GM23248 (cell line): ENCODE measurements at regions not wholly inside any gene's neighbourhood (a gene's known extent, or its start where the extent isn't known, plus 50 kb on each side); places are given as distances from the start of the nearest gene placed in this dataset.

Source experiments
- DNase-seq: peaks from one replicate; pipeline ENCODE4 v3.0.0-alpha.2; 2015
- H2AFZ ChIP-seq: fragments of 200-600 bp; sonication (generic); 2 replicates; pipeline ENCODE4 v1.6.1; 2016; ENCODE audit warnings: antibody characterized with exemption
- H3F3A ChIP-seq: fragments of 200-600 bp; sonication (generic); 2 replicates; pipeline ENCODE4 v1.6.1; 2016; ENCODE audit warnings: mild to moderate bottlenecking, antibody characterized with exemption, mixed run types; ENCODE audit not compliant: insufficient read depth
- H3K27ac ChIP-seq: fragments of 200-600 bp; sonication (generic); 2 replicates; pipeline ENCODE4 v1.5.1; 2016; ENCODE audit warnings: mild to moderate bottlenecking
- H3K27me3 ChIP-seq: fragments of 200-600 bp; sonication (generic); replicated peaks from 2 replicates; pipeline ENCODE4 v1.6.1; 2016; ENCODE audit warnings: mild to moderate bottlenecking; ENCODE audit not compliant: insufficient read depth
- H3K36me3 ChIP-seq: fragments of 200-600 bp; sonication (generic); 2 replicates; pipeline ENCODE4 v1.6.1; 2016; ENCODE audit warnings: low read depth, mild to moderate bottlenecking
- H3K4me1 ChIP-seq: fragments of 200-600 bp; sonication (generic); 2 replicates; pipeline ENCODE4 v1.6.1; 2016; ENCODE audit warnings: mild to moderate bottlenecking; ENCODE audit not compliant: insufficient read depth
- H3K4me2 ChIP-seq: fragments of 200-600 bp; sonication (generic); one replicate; pipeline ENCODE4 v1.6.1; 2016; ENCODE audit warnings: mild to moderate bottlenecking; ENCODE audit not compliant: unreplicated experiment
- H3K4me3 ChIP-seq: fragments of 200-600 bp; sonication (generic); 2 replicates; pipeline ENCODE4 v1.5.1; 2016; ENCODE audit warnings: mild to moderate bottlenecking
- H3K79me2 ChIP-seq: fragments of 200-600 bp; sonication (generic); 2 replicates; pipeline ENCODE4 v1.6.1; 2016; ENCODE audit warnings: mild to moderate bottlenecking; ENCODE audit not compliant: insufficient read depth
- H3K9ac ChIP-seq: fragments of 200-600 bp; sonication (generic); 2 replicates; pipeline ENCODE4 v1.6.1; 2016; ENCODE audit warnings: mild to moderate bottlenecking
- H3K9me2 ChIP-seq: fragments of 200-600 bp; sonication (generic); 2 replicates; pipeline ENCODE4 v1.6.1; 2016; ENCODE audit warnings: mixed run types, mild to moderate bottlenecking, moderate library complexity; ENCODE audit not compliant: insufficient read depth
- H3K9me3 ChIP-seq: fragments of 200-600 bp; sonication (generic); one replicate; pipeline ENCODE4 v1.6.1; 2017; ENCODE audit warnings: low read depth
- H4K20me1 ChIP-seq: fragments of 200-600 bp; sonication (generic); 2 replicates; pipeline ENCODE4 v1.6.0; 2016; ENCODE audit not compliant: insufficient read depth
- EZH2 ChIP-seq: fragments of 200-600 bp; sonication (generic); IDR thresholded peaks from 2 replicates; pipeline ENCODE4 v1.6.1; 2018; ENCODE audit warnings: antibody characterized with exemption, mild to moderate bottlenecking; ENCODE audit not compliant: insufficient read depth, poor library complexity, severe bottlenecking
- EZH2phosphoT487 ChIP-seq: fragments of 200-600 bp; sonication (generic); IDR thresholded peaks from 2 replicates; pipeline ENCODE4 v1.6.1; 2018; ENCODE audit warnings: antibody characterized with exemption, moderate library complexity, mild to moderate bottlenecking, low read depth; ENCODE audit not compliant: insufficient read depth
- WGBS, 2 experiments: methylation state at CpG; one replicate each; pipeline ENCODE4 v1.1.6; 2015 to 2017; ENCODE audit warnings: low lambda C conversion rate in 2 of 2, low coverage in 1 of 2; ENCODE audit errors: missing lambda C conversion rate in 2 of 2; 5-methylcytosine and 5-hydroxymethylcytosine counted together
- in situ Hi-C: fragments of 300-500 bp; cut with MboI; formaldehyde crosslinking; loops from 2 replicates; pipeline ENCODE4 v1.15.0; 2020

DNA sequence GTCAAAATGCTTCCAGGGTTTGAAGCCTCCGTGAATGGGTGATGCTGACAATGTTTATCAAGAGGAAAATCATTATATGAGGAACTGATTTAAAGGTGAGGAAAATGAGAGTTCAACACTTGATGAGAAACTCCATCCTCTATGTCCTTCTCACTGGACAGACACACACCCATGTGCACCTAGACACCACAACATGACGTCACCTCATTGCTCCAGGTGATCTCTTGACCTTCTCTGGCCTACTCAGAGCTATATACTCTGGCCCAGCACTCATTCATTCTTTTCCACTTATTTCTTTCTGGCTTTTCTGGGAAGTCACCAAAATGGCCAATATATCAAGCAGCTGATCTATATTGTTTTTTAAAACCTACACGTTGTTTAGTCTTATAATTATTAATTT, 778.7 kb upstream of the PCDH20 start:
- H3K4me3 ChIP-seq = no peak overlapping the region
- no peak overlapping the region for H3K27ac ChIP-seq
- H3K4me1 ChIP-seq = no peaks in the 10 kb centered on the region
- no peak overlapping the region for H3K9ac ChIP-seq
- in situ Hi-C loops = no loop called here
- H3K36me3 ChIP-seq = no peaks in the 10 kb centered on the region
- H3K79me2 ChIP-seq = no peaks in the 10 kb centered on the region
- H2AFZ ChIP-seq = no peak overlapping the region
- peaks cover 4% of the 10 kb centered on the region for H3K9me3 ChIP-seq
- H3K27me3 ChIP-seq = no peaks in the 10 kb centered on the region
- 35 to 39% methylated on average over 3 of the region's 3 CpGs for WGBS, 2 experiments
- no peaks in the 10 kb centered on the region for H3F3A ChIP-seq
- H4K20me1 ChIP-seq = no peaks in the 10 kb centered on the region
- DNase-seq = no peak
- H3K4me2 ChIP-seq = no peak overlapping the region
- no peaks in the 10 kb centered on the region for H3K9me2 ChIP-seq
- no peak for TF ChIP-seq EZH2
- TF ChIP-seq EZH2phosphoT487 = no peak

DNA sequence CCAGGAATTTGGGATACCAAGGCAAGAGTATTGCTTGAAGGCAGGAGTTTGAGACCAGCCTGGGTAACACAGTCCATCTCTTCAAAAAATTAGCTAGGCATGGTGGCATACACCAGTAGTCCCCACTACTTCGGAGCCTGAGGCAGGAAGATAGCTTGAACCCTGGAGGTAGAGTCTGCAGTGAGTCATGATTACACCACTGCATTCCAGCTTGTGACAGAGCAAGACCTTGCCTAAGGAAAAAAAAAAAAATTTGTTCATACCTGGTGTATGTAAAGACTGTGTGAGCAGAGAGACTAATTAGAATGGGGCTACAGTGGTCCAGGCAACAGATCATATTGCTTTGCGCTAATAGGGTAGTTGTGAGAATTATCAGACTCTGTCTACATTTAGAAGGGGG, 778.3 kb upstream of the PCDH20 start:
- Histone ChIP-seq H3K27me3 (no peaks in the 10 kb centered on the region), H3K79me2 (no peaks in the 10 kb centered on the region), H3K9me2 (no peaks in the 10 kb centered on the region), H3K9ac (no peak overlapping the region), H3K4me3 (no peak overlapping the region), H3F3A (no peaks in the 10 kb centered on the region), H3K4me1 (no peaks in the 10 kb centered on the region), H3K27ac (no peak overlapping the region), H2AFZ (no peak overlapping the region), H3K9me3 (peaks cover 4% of the 10 kb centered on the region), H3K4me2 (no peak overlapping the region), H3K36me3 (no peaks in the 10 kb centered on the region), H4K20me1 (no peaks in the 10 kb centered on the region)
- 50 to 63% methylated on average over 2 of the region's 2 CpGs for WGBS, 2 experiments
- in situ Hi-C loops = no loop called here
- no peak for DNase-seq
- TF ChIP-seq EZH2 (no peak), EZH2phosphoT487 (no peak)

DNA sequence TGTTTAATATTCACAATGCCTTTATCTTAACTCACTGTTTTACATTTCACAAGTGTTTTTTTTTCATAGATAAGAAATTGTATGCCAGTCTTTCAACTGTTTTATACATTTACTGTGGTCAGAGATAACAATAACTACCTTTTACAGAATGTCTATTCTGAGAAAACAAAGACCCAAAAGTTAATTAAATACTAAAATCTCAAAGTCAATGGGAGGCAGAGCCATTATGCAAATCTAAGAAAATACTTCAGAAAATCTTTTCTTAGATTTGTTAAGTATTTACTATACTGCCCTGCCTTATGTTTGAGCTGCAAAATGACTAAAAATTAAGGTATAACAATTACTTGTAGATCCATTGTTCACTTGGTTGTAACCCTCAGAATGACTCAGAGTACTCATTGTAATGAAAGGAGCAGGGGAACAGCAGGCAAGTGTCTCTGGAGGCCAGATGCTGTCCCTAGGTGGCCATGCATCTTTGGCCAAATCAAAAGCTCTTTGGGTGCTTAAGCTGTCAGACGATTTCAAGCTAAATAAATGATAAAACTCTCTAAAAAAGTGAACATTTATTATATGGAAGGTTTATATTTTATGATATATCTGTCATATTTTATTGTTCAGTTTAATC, 770.1 kb upstream of the PCDH20 start:
- no peaks in the 10 kb centered on the region for H3K9me2 ChIP-seq
- no peak overlapping the region for H3K9ac ChIP-seq
- H3K4me3 ChIP-seq = no peak overlapping the region
- H3K36me3 ChIP-seq = no peaks in the 10 kb centered on the region
- H3F3A ChIP-seq = no peaks in the 10 kb centered on the region
- no peaks in the 10 kb centered on the region for H4K20me1 ChIP-seq
- DNase-seq = no peak
- no peak overlapping the region for H2AFZ ChIP-seq
- no peaks in the 10 kb centered on the region for H3K9me3 ChIP-seq
- no peak overlapping the region for H3K27ac ChIP-seq
- in situ Hi-C loops = no loop called here
- H3K4me2 ChIP-seq = no peak overlapping the region
- H3K4me1 ChIP-seq = no peaks in the 10 kb centered on the region
- no peak for TF ChIP-seq EZH2
- no peaks in the 10 kb centered on the region for H3K27me3 ChIP-seq
- 0 to 12% methylated on average over 1 of the region's 1 CpG for WGBS, 2 experiments
- H3K79me2 ChIP-seq = no peaks in the 10 kb centered on the region

DNA sequence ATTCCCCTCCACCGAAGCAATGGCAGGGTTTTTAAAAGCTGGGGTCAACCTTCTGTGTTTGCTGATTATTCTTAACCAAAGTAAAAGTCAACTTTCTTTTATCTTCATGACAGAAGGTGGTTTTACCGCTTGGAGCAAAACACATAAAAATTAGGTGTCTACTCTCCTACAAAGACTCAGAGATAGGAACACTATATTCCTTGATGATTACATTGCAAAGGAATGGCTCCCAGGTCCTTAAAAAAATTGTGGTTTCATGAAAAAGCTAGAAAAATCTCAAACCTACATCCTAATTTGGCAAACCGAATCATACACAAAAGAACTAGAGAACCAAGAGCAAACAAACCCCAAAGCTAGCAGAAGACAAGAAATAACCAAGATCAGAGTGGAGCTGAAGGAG, 760.4 kb upstream of the PCDH20 start:
- no peak for TF ChIP-seq EZH2
- TF ChIP-seq EZH2phosphoT487 = no peak
- in situ Hi-C loops = no loop called here
- Histone ChIP-seq H4K20me1 (no peaks in the 10 kb centered on the region; the same call in 1 of the 2 replicates), H3K9ac (no peak overlapping the region), H3K4me1 (no peaks in the 10 kb centered on the region), H3K9me3 (no peaks in the 10 kb centered on the region), H2AFZ (no peak overlapping the region), H3F3A (no peaks in the 10 kb centered on the region), H3K9me2 (no peaks in the 10 kb centered on the region; the same call in 1 of the 2 replicates), H3K36me3 (no peaks in the 10 kb centered on the region), H3K27me3 (no peaks in the 10 kb centered on the region), H3K4me2 (no peak overlapping the region), H3K27ac (no peak overlapping the region), H3K79me2 (no peaks in the 10 kb centered on the region), H3K4me3 (no peak overlapping the region)
- no peak for DNase-seq
- WGBS, 2 experiments = 16 to 18% methylated on average over 3 of the region's 3 CpGs

DNA sequence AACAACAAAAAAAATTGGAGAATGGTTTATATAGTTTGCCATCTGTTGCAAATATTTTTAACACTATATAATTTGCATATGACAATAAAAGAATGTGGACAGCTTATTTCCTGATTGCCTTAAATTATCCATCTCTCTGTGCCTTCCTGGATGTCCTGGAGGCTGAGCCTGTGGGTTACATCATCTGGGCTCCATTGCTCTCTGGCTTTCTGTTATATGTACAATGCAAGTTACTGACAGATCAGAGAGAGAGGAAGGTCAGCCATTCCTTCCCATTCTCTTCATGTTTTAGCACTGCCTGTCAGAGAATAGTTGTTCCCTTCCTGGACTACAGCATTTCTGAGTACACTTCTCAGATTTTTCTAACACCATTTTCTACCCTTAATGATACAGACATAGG, 758.3 kb upstream of the PCDH20 start:
- Histone ChIP-seq H3K4me2 (no peak overlapping the region), H3K4me1 (no peaks in the 10 kb centered on the region), H3K9me3 (no peaks in the 10 kb centered on the region), H3K9me2 (no peaks in the 10 kb centered on the region; the same call in 1 of the 2 replicates), H3K27ac (no peak overlapping the region), H3K9ac (no peak overlapping the region), H3K79me2 (no peaks in the 10 kb centered on the region), H4K20me1 (no peaks in the 10 kb centered on the region; the same call in 1 of the 2 replicates), H3F3A (no peaks in the 10 kb centered on the region), H3K4me3 (no peak overlapping the region), H2AFZ (no peak overlapping the region), H3K36me3 (no peaks in the 10 kb centered on the region), H3K27me3 (no peaks in the 10 kb centered on the region)
- no peak for DNase-seq
- no peak for TF ChIP-seq EZH2
- TF ChIP-seq EZH2phosphoT487 = no peak
- in situ Hi-C loops = no loop called here
